HCT116 (cell line): ENCODE measurements at regions not wholly inside any gene's neighbourhood (a gene's known extent, or its start where the extent isn't known, plus 50 kb on each side); places are given as distances from the start of the nearest gene placed in this dataset.

Experiments
- ATAC-seq: fragments of 200-7000 bp; cut with Tn5 transposase; 2 replicates; pipeline ENCODE4 v1.9.1; 2020; ENCODE audit warnings: mild to moderate bottlenecking, moderate library complexity
- BruUV-seq: library from RNA; stranded (reverse); fragments of 400-500 nt; replicated peaks from 2 replicates; lab custom pipeline; 2021; lab: Mats Ljungman, UMichigan
- CTCF ChIA-PET: fragments of 300-600 bp; sonication (Branson Sonifier 250); formaldehyde crosslinking; loops from one replicate; lab custom pipeline; 2021; ENCODE audit warnings: antibody characterized with exemption; lab: Charles Lee
- POLR2A ChIA-PET: fragments of 300-600, 350-600 bp; sonication (Branson Sonifier 250); formaldehyde crosslinking; loops from one replicate; lab custom pipeline; 2021; ENCODE audit warnings: antibody characterized with exemption; lab: Charles Lee
- RAD21 ChIA-PET, 2 experiments: fragments of 300-600 bp; sonication (Branson Sonifier 250); formaldehyde crosslinking; loops; one replicate each; lab custom pipeline; 2023; ENCODE audit warnings: low total read pairs in 2 of 2; ENCODE audit not compliant: uncharacterized antibody in 2 of 2, unreplicated experiment in 2 of 2, low non-redundant PET in 1 of 2; lab: Charles Lee
- DNase-seq: peaks from one replicate; pipeline ENCODE4 v3.0.0-alpha.2; 2010; ENCODE audit warnings: low read depth, low spot score
- H2AFZ ChIP-seq: fragments of 200-600 bp; shearing (Covaris generic), sonication (generic); 2 replicates; pipeline ENCODE4 v1.6.1; 2017; ENCODE audit warnings: low read depth, mixed run types, mixed read lengths, antibody characterized with exemption, low read length; ENCODE audit not compliant: poor library complexity, severe bottlenecking
- H3K27ac ChIP-seq: 2 replicates; pipeline ENCODE4 v1.5.1; 2012; ENCODE audit warnings: low read depth, low read length
- H3K27me3 ChIP-seq: fragments of 200-600 bp; sonication (generic); 2 replicates; pipeline ENCODE4 v1.6.1; 2016; ENCODE audit warnings: mixed run types, low read length, mixed read lengths; ENCODE audit not compliant: insufficient read depth
- H3K36me3 ChIP-seq, 2 experiments: fragments of 200-500 bp in 1 of 2; fragments of 200-600 bp in 1 of 2; sonication (Bioruptor generic) in 1 of 2; sonication (generic) in 1 of 2; 2 replicates each; pipeline versions ENCODE4 v1.5.1 to v1.6.1; 2014 to 2016; ENCODE audit warnings: low read length in 2 of 2, inconsistent platforms in 1 of 2, mixed read lengths in 1 of 2, mixed run types in 1 of 2; ENCODE audit not compliant: insufficient read depth in 2 of 2, control insufficient read depth in 1 of 2
- H3K4me1 ChIP-seq, 2 experiments: fragments of 200-600 bp in 1 of 2; sonication (generic) in 1 of 2; 2 replicates each; pipeline versions ENCODE4 v1.5.1 to v1.6.1; 2012 to 2017; ENCODE audit warnings: low read length in 2 of 2, inconsistent platforms in 1 of 2, mild to moderate bottlenecking in 1 of 2, mixed read lengths in 1 of 2, mixed run types in 1 of 2, moderate library complexity in 1 of 2; ENCODE audit not compliant: insufficient read depth in 2 of 2, control insufficient read depth in 1 of 2
- H3K4me2 ChIP-seq: fragments of 200-600 bp; sonication (generic); 2 replicates; pipeline ENCODE4 v1.6.1; 2017; ENCODE audit warnings: mixed run types, low read length, mixed read lengths
- H3K4me3 ChIP-seq, 2 experiments: fragments of 200-600 bp in 1 of 2; sonication (generic) in 1 of 2; replicated peaks in 1 of 2; 2 replicates each; pipeline ENCODE4 v1.5.1; 2011 to 2016; ENCODE audit warnings: low read length in 2 of 2, control low read depth in 1 of 2, low read depth in 1 of 2, mild to moderate bottlenecking in 1 of 2, mixed read lengths in 1 of 2, mixed run types in 1 of 2
- H3K79me2 ChIP-seq: fragments of 200-600 bp; sonication (generic); 2 replicates; pipeline ENCODE4 v1.6.1; 2017; ENCODE audit warnings: mild to moderate bottlenecking, mixed run types, low read length, moderate library complexity, mixed read lengths; ENCODE audit not compliant: insufficient read depth
- H3K9ac ChIP-seq: fragments of 200-600 bp; sonication (generic); 2 replicates; pipeline ENCODE4 v1.6.1; 2016; ENCODE audit warnings: low read length, mixed read lengths
- H3K9me2 ChIP-seq: fragments of 200-600 bp; sonication (generic), shearing (Covaris generic); 2 replicates; pipeline ENCODE4 v1.6.1; 2017; ENCODE audit warnings: mixed run types, mild to moderate bottlenecking, moderate library complexity; ENCODE audit not compliant: insufficient read depth
- H3K9me3 ChIP-seq, 2 experiments: fragments of 200-500 bp in 1 of 2; fragments of 200-600 bp in 1 of 2; sonication (Bioruptor generic) in 1 of 2; sonication (generic) in 1 of 2; 2 replicates each; pipeline ENCODE4 v1.6.1; 2014 to 2017; ENCODE audit warnings: low read length in 2 of 2, mixed read lengths in 2 of 2, inconsistent platforms in 1 of 2, low read depth in 1 of 2, mild to moderate bottlenecking in 1 of 2, mixed run types in 1 of 2, moderate library complexity in 1 of 2; ENCODE audit not compliant: control insufficient read depth in 1 of 2, insufficient read depth in 1 of 2
- H4K20me1 ChIP-seq: fragments of 200-600 bp; sonication (generic), shearing (Covaris generic); 2 replicates; pipeline ENCODE4 v1.6.1; 2017; ENCODE audit warnings: mixed run types, mild to moderate bottlenecking, moderate library complexity; ENCODE audit not compliant: insufficient read depth
- CEBPB ChIP-seq: IDR thresholded peaks from 2 replicates; pipeline ENCODE4 v1.6.1; 2012; ENCODE audit warnings: low read depth
- CTCF ChIP-seq, 3 experiments: fragments of 200-600 bp in 1 of 3; sonication (generic) in 1 of 3; IDR thresholded peaks in 2 of 3; conservative IDR thresholded peaks in 1 of 3; 2 replicates each; pipeline ENCODE4 v1.5.1; 2012 to 2017; ENCODE audit warnings: low read depth in 2 of 3, low read length in 2 of 3, antibody characterized with exemption in 1 of 3, borderline replicate concordance in 1 of 3, control low read depth in 1 of 3, mild to moderate bottlenecking in 1 of 3, mixed read lengths in 1 of 3, mixed run types in 1 of 3, moderate library complexity in 1 of 3; ENCODE audit not compliant: insufficient read depth in 1 of 3
- EGR1 ChIP-seq: IDR thresholded peaks from 2 replicates; pipeline ENCODE4 v1.6.1; 2012; ENCODE audit warnings: low read depth
- ELF1 ChIP-seq: IDR thresholded peaks from 2 replicates; pipeline ENCODE4 v1.6.1; 2012; ENCODE audit warnings: low read depth, borderline replicate concordance
- EZH2phosphoT487 ChIP-seq: fragments of 200-600 bp; IDR thresholded peaks from 2 replicates; pipeline ENCODE4 v1.6.1; 2018; ENCODE audit warnings: antibody characterized with exemption, borderline replicate concordance
- JUND ChIP-seq: IDR thresholded peaks from 2 replicates; pipeline ENCODE4 v1.6.1; 2012
- MAX ChIP-seq: IDR thresholded peaks from 2 replicates; pipeline ENCODE4 v1.6.1; 2012
- POLR2A ChIP-seq: IDR thresholded peaks from 2 replicates; pipeline ENCODE4 v1.7.0; 2011; ENCODE audit warnings: borderline replicate concordance; ENCODE audit not compliant: insufficient read depth, insufficient read length; ENCODE audit errors: extremely low read depth
- RAD21 ChIP-seq: IDR thresholded peaks from 2 replicates; pipeline ENCODE4 v1.6.1; 2012; ENCODE audit warnings: low read depth, mild to moderate bottlenecking
- REST ChIP-seq: IDR thresholded peaks from 2 replicates; pipeline ENCODE4 v1.6.1; 2012; ENCODE audit warnings: low read depth
- SIN3A ChIP-seq: IDR thresholded peaks from 2 replicates; pipeline ENCODE4 v1.6.1; 2012; ENCODE audit warnings: low read depth
- SP1 ChIP-seq: IDR thresholded peaks from 2 replicates; pipeline ENCODE4 v1.6.1; 2012; ENCODE audit warnings: low read depth
- ZNF274 ChIP-seq: fragments of 200-500 bp; sonication (Bioruptor generic); IDR thresholded peaks from 2 replicates; pipeline ENCODE4 v1.6.1; 2014; ENCODE audit warnings: mild to moderate bottlenecking, low read depth, low read length, inconsistent platforms
- intact Hi-C: fragments of 100-400 bp; cut with micrococcal nuclease; formaldehyde crosslinking; loops from 2 replicates; pipeline ENCODE4 v1.10.0; 2022

GRCh38 chr3:3729261-3729660, 70.0 kb upstream of the LRRN1 start:
- Histone ChIP-seq H3K4me3 (no peak overlapping the region), H3K27me3 (no peaks in the 10 kb centered on the region), H3K4me1 (no peaks in the 10 kb centered on the region), H4K20me1 (no peaks in the 10 kb centered on the region), H3K27ac (no peak overlapping the region), H3K9ac (no peak overlapping the region), H3K4me2 (no peak overlapping the region), H2AFZ (no peak overlapping the region), H3K9me3 (peaks cover 0 to 7% of the 10 kb centered on the region in 2 experiments; a peak in 1 of 4 replicates), H3K36me3 (no peaks in the 10 kb centered on the region), H3K9me2 (no peaks in the 10 kb centered on the region), H3K79me2 (no peaks in the 10 kb centered on the region)
- ChIA-PET POLR2A (no interaction called here), CTCF (no interaction called here), RAD21 (no interaction called here)
- DNase-seq (no peak), ATAC-seq (no peak)
- TF ChIP-seq SIN3A (no peak), ELF1 (no peak), CTCF (IDR thresholded peaks at IDR 0.05 in 2 of 3, conservative IDR thresholded peaks at IDR 0.05 in 1 of 3; ENCODE audit: borderline replicate concordance in 1 of 3, insufficient read depth in 1 of 3, low read depth in 2 of 3, low read length in 2 of 3) (no peak), CEBPB (no peak), POLR2A (no peak), RAD21 (no peak), REST (no peak), EZH2phosphoT487 (no peak), EGR1 (no peak), ZNF274 (no peak), MAX (no peak), SP1 (no peak), JUND (no peak)
- no TSS peak for BruUV-seq
- intact Hi-C loops, result no loop called here
